ENCODE measurements at regions not wholly inside any gene's neighbourhood (a gene's known extent, or its start where the extent isn't known, plus 50 kb on each side); places are given as distances from the start of the nearest gene placed in this dataset.

- TF ChIP-seq, protein P1, sequence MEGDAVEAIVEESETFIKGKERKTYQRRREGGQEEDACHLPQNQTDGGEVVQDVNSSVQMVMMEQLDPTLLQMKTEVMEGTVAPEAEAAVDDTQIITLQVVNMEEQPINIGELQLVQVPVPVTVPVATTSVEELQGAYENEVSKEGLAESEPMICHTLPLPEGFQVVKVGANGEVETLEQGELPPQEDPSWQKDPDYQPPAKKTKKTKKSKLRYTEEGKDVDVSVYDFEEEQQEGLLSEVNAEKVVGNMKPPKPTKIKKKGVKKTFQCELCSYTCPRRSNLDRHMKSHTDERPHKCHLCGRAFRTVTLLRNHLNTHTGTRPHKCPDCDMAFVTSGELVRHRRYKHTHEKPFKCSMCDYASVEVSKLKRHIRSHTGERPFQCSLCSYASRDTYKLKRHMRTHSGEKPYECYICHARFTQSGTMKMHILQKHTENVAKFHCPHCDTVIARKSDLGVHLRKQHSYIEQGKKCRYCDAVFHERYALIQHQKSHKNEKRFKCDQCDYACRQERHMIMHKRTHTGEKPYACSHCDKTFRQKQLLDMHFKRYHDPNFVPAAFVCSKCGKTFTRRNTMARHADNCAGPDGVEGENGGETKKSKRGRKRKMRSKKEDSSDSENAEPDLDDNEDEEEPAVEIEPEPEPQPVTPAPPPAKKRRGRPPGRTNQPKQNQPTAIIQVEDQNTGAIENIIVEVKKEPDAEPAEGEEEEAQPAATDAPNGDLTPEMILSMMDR (conservative IDR thresholded peaks at IDR 0.05; ENCODE audit: low read depth, low read length): no peak
- TF ChIP-seq MXI1 (IDR thresholded peaks at IDR 0.05; ENCODE audit: borderline replicate concordance, low read depth, low read length) (no peak), POLR2A (IDR thresholded peaks at IDR 0.05; ENCODE audit: low read depth, low read length) (no peak), MAFK (IDR thresholded peaks at IDR 0.05; ENCODE audit: low read depth, low read length) (no peak), MAZ (IDR thresholded peaks at IDR 0.05; ENCODE audit: borderline replicate concordance, low read depth, low read length) (no peak), CHD1 (IDR thresholded peaks at IDR 0.05; ENCODE audit: low read depth, low read length) (no peak)
- TF ChIP-seq, protein P2, sequence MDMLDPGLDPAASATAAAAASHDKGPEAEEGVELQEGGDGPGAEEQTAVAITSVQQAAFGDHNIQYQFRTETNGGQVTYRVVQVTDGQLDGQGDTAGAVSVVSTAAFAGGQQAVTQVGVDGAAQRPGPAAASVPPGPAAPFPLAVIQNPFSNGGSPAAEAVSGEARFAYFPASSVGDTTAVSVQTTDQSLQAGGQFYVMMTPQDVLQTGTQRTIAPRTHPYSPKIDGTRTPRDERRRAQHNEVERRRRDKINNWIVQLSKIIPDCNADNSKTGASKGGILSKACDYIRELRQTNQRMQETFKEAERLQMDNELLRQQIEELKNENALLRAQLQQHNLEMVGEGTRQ (IDR thresholded peaks at IDR 0.05; ENCODE audit: low read depth, low read length): no peak
Measured at GRCh38 chr1:192053531-192053971, 104.7 kb upstream of the RGS18 start.

All from IMR-90 (cell line).